GOT3 (cell line): ENCODE measurements at regions not wholly inside any gene's neighbourhood (a gene's known extent, or its start where the extent isn't known, plus 50 kb on each side); places are given as distances from the start of the nearest gene placed in this dataset.
"Not testable (repeated sequence)": the region's sequence is repeated elsewhere in the genome, so short reads cannot be mapped to it uniquely, and the experiment has no call there.

Experiments used
- DNase-seq: peaks from one replicate; lab custom pipeline; 2025; ENCODE audit warnings: mixed read lengths; lab: John Stamatoyannopoulos, UW

- DNase-seq, result no peak
These were observed 280.4 kb upstream of the ZNF32 start for GRCh38 chr10:43929122-43929521.

GRCh38 chr10:43928425-43928968 lies 279.8 kb upstream of the ZNF32 start:
- no peak for DNase-seq

- no peak for DNase-seq
These were observed 278.3 kb upstream of the ZNF32 start for GRCh38 chr10:43926875-43927406.

GRCh38 chr10:43926371-43926770 lies 277.7 kb upstream of the ZNF32 start:
- no peak for DNase-seq

- DNase-seq, result no peak
These were observed 277.1 kb upstream of the ZNF32 start for GRCh38 chr10:43925793-43926192.

GRCh38 chr10:43923328-43923727 lies 274.6 kb upstream of the ZNF32 start:
- DNase-seq, result no peak

- DNase-seq, result no peak
These were observed 273.9 kb upstream of the ZNF32 start for GRCh38 chr10:43922335-43923280.

GRCh38 chr10:43921881-43922280 lies 273.2 kb upstream of the ZNF32 start:
- DNase-seq, result no peak

- no peak for DNase-seq
These were observed 272.8 kb upstream of the ZNF32 start for GRCh38 chr10:43921478-43921877.

GRCh38 chr10:43920236-43920758 lies 271.6 kb upstream of the ZNF32 start:
- not testable (repeated sequence) for DNase-seq

- DNase-seq, result no peak
These were observed 265.1 kb upstream of the ZNF32 start for GRCh38 chr10:43913676-43914235.

GRCh38 chr10:43912469-43912868 lies 263.8 kb upstream of the ZNF32 start:
- no peak for DNase-seq

- no peak for DNase-seq
These were observed 257.8 kb upstream of the ZNF32 start for GRCh38 chr10:43906490-43906889.

- no peak for DNase-seq
These were observed 257.0 kb upstream of the ZNF32 start for GRCh38 chr10:43905512-43906236.

GRCh38 chr10:43904844-43905243 lies 256.2 kb upstream of the ZNF32 start:
- DNase-seq, result no peak

- DNase-seq, result no peak
These were observed 255.6 kb upstream of the ZNF32 start for GRCh38 chr10:43904301-43904700.

GRCh38 chr10:43903451-43903850 lies 254.8 kb upstream of the ZNF32 start:
- no peak for DNase-seq

GRCh38 chr10:43902842-43903241 lies 254.2 kb upstream of the ZNF32 start:
- DNase-seq, result no peak

- DNase-seq, result no peak
These were observed 253.2 kb upstream of the ZNF32 start for GRCh38 chr10:43901744-43902504.

- DNase-seq, result no peak
These were observed 252.6 kb upstream of the ZNF32 start for GRCh38 chr10:43901302-43901701.

GRCh38 chr10:43900571-43900970 lies 251.9 kb upstream of the ZNF32 start:
- no peak for DNase-seq
